GM21515 (cell line): ENCODE measurements at regions not wholly inside any gene's neighbourhood (a gene's known extent, or its start where the extent isn't known, plus 50 kb on each side); places are given as distances from the start of the nearest gene placed in this dataset.
A peak's percentile ranks its signal among the peaks of the same experiment; 100 is the strongest.

Source experiments
- ATAC-seq: cut with Tn5 transposase; IDR thresholded peaks from one replicate; pipeline ENCODE4 v1.9.1; 2021; ENCODE audit not compliant: unreplicated experiment

DNA sequence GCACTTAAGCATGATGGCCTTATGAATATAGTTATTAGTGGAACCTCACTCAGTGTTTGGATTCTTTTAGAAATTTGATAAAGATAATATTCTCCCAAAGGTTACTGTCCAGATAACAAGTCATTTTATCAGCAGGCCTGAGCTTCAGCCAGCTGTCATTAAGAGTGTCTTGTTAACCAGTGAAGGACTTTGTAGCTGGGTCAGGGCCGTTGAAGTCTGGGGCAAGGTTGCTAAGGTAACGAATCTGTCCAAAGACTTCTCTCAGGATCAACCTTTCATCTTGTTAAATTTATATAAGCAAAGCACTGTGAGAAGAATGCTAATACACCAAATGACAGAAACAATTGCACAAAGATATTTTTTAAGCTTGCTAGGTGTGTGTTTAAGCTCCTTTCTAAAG, 271.3 kb upstream of the TMPO start:
- no peak for ATAC-seq

DNA sequence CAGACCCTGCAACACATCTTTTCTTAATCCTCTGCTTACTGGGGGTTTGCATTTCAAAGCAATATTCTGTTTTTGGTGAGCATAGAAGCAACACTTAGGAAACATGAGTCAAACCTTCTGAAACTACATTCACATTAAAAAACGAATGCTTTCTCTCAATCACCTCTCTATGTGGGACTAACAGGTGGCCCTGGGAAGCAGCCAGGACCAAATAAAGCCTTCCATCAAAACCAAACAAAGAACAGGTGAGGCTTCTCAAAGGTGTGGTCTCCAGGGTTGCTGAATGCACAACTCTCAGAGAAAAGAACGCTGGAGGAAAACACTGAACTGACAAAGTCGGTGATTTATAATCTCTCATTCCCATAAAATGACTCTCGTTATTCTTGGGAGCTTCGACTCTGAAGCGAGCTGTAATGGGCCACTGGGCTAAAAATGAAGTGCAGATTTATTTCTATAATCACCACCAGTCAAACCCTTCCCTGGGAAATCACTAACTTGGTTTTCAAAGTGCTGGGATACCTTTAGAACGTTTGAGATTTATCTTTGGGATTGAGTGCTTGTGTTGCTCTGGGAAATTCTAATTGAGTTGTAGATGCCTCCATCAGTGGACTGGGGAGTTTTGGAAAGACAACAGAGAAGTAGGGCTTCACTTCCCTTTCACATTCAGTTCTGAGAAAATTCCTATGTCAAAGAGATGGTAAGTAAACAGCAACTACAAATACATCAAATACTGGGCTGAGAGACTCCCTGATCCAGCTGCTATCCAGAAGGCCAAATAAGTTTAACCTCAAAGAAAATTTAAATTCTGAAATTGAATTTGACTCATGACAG, 262.0 kb upstream of the TMPO start:
- no peak for ATAC-seq

GRCh38 chr12:98256830-98257229, 258.6 kb upstream of the TMPO start:
- ATAC-seq, result no peak

DNA sequence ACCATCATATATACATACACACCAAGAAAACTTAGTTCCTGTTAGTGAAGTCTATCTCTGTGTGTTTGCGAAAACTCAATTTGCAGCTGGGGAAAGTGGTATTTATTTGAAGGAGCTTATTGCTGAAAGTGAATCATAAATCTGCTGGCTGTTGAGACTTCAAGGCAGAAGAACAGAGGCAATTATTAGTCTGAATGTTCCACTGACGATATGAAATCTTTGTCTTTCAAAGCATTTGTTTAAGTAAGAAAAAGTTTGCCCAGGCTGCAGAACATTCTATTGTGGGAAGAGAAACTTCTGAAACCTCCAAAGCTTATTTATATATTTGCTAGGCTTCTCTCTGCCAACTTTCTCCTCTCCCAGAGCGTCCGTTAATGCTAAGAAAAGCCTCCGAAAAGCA, 255.7 kb upstream of the TMPO start:
- ATAC-seq, result no peak

- no peak for ATAC-seq
Measured at GRCh38 chr12:98260276-98260675, 255.1 kb upstream of the TMPO start.

DNA sequence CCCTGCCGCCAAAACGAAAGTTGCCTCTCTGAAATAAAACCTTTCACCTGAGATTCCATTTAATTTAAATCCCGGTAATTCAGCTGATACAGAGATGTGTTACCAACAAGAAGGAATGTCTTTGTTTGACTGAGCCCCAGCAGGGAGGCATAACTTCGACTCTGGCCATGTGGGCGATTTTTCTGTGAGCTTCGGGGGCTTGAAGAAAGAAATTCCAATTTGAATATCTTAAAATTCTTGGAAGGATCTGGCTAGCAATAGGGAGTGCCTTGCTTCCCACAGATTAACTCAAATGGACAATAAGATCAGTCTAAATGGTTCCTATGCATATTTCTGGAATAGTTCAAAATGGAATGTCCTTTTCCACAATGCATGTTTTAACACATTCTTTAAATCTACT, 252.5 kb upstream of the TMPO start:
- ATAC-seq, result no peak

GRCh38 chr12:98274430-98275130, 240.8 kb upstream of the TMPO start:
- ATAC-seq, result peak; percentile 98

GRCh38 chr12:98275131-98275475, 240.3 kb upstream of the TMPO start:
- peak; percentile 53 for ATAC-seq

DNA sequence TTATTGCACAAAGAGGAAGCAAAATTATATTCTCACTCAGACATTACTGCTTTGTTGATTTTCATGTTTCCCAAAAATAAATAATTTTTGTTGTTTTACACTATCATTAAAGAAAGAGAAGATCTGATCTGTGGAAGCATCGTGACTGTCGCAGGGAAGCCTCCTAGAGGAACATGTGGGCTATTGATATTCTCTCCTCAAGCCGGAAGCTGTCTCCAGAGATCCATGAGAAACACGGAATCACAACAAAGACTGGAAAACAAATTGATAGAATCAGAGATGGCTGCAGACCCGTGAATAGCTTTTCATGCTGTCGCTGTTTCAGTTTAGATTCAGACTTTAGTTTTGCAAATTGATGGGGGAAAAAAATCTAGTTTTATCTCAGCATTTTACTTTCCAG, 235.2 kb upstream of the TMPO start:
- no peak for ATAC-seq

DNA sequence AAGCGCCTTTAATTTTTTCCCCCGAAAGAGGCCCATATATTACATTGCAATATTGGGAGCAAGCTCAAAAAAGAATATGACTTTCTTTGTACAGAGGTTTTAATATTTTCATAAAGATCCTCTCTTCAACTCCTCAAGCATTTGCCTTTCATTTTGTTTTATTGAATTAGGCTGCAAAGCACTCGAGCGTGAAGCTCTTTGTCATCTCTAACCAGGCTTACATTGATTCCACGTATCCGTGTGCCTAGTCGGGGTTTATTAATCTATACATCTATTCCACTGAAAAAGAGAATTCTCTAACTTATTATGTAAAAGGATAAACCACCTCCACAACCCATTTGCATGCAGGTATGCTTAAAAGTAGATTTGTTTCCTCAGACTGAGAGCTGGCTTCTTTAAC, 234.8 kb upstream of the TMPO start:
- no peak for ATAC-seq

DNA sequence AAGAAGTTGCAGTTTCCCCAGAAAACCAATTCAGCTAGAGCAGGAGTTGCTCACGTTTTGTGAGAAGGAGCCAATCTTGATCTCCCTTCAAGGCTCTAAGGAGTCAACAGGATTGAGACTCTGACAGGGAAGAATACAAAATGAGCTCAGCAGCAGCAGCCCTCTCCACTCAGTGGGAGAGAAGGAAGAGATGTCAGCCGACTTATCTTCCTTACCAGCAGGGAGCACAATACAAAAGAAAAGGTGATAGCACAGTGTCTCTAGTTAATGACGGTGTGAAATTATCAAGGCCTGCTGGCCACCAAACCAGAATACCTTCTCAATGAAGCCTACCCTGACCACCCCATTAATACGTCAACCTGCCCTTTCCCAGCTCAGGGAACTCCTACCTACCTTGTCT, 223.6 kb upstream of the TMPO start:
- ATAC-seq, result no peak

- no peak for ATAC-seq
Measured at GRCh38 chr12:98294051-98294805, 221.2 kb upstream of the TMPO start.

DNA sequence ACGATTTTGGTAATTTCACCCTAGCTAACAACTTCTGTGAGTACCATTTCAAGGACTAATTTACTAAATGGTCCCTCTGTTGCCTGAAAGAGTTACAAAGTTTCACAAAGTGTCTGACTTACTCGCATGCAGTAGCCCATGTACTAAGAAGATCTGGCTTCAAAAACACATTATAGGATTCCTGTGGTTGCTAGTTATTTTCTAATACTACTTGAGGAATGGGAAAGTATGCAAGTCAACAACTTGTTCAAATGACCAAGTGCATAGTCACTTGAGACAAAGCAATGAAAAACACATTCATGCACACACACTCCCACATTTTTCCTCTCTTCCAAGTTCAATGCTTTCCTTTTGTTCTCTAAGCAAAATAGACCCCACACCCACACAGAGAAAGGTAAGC, 219.7 kb upstream of the TMPO start:
- no peak for ATAC-seq

DNA sequence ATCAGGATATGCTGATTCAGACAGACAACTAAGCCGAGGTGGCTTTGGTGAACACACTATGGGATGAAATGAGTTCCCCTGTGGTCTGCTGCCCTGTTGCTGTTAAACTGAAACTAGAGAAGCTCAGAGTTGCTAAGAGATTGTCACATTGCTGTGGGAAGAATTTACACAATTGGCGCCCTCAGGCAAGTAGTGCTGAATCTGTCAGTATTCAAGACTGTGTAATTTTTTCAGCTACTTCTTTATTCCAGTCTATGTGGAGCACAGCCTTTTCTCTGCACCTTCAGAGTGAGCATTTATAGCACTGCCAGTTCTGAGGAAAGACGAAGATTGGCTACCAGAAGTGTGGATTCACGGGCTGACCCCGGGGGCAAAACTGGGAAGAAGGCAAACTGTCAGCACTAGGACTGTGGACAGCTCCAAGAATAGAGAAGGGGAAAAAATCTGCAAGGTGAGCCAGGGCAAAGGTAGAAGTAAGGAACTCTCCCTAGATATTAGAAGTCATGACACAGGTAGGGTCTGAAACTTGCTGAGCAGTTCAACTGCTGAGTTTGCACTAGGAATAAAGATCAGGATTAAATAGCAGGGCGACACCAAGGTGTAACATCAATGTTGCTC, 218.8 kb upstream of the TMPO start:
- ATAC-seq, result no peak

DNA sequence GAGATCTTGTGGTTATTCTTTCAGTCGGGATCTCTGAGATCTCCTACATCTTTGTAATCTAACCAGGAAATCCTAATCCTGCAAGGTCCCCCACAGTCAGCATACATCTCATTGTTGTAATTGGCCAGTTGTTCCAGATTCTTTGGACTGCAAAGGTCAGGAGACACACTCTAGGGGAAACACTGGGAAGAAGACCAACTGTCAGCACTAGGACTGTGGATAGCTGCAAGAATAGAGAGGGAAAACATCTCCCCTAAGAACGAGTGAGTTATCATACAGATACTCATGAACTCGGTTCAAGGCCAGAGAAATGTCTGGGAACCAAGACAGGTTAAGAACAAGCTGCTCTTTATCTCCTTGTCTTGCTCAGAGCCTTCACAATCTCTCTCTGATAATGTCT, 217.9 kb upstream of the TMPO start:
- no peak for ATAC-seq

DNA sequence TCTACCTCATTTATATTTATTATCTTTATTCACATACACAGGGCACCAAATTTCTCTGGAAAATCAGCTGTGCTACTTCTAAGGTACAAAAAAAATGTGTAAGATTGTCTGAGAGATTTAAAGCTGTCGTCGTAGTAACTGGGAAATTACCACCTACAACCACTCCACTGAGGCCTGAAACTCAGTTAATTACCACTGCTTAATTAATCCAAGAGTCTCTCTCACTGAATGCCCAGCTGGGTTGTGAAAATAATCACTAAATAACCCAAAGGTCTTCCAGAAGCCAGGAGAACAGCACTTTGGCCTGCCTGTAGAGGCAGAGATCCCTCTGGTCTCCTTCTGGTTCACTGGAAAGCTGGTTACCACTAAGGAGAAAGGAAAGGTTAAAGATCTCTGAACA, 207.2 kb upstream of the TMPO start:
- ATAC-seq, result no peak

DNA sequence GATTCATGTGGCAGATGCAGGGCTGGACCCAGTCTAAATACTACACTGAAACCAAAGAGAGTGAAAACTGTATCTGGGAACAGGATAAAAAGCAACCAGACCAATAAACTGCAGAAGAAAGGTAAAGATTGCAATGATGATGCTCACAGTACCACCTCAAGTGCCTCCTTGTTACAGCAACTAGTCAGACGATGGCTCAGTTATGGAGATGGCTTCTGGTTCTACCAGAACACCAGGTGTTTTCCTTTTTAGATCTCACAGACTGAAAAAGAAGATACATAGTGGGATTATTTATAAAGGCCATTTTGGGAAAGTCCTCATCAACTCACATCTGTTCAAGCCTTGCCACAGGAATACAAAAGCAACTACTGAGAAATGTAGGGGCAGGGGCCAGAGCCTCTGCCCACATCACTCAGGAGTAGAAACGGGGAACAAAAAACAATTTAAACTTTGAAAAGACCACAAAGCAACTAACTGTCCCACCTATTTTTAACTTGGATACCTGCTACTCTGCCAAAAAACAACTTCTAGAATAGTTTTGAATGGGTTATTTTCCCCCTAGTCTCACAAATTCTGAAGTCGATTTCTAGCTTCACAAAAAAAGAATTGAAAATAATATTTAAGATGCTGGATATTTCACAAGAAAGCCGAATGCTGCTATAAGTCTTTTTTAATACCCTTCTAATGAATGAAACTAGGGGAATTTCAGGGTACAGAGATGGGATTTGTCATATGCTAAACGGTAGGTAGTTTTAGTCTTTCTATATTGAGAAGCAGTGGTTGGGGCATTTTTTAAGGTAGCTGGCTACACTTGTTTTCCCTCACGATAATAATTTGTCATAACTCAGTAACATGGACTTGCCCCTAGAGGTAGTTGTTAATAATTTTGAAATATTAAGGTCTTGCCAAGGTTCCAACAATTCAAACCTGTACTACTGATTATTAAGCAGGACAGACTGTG, 197.2 kb upstream of the TMPO start:
- ATAC-seq, result no peak

DNA sequence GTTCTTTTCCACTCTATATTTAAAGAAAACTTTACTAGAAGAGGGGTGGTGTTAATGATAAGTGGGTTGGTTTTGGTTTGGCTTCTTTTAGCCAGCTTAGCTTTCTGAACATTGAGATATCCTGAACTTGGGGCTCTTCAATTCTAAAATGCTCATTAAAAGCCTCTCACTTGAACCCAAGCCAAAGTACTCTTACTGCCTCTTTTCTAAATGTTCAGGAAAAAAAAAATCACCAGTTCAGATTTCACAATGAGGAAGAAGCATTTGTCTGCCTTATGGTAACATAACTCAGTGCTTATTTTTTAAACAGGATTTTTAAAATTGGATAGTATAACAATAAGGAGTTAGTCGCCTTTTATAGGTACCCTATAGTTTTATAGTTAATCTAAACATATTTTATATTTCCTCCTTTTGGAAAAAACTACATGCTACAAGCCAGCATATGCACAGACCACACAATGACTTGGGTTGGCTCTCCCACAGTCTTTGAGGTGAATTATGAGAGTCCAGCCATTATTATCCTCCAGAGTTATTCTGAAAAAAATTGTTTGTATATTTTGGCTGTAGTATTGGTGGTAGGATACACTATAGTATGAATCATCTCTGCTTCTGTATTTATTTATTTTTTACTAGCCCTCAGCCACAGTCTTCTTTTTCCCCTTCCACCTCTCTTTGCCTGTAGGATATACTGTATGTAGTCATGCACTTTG, 195.5 kb upstream of the TMPO start:
- ATAC-seq, result no peak

DNA sequence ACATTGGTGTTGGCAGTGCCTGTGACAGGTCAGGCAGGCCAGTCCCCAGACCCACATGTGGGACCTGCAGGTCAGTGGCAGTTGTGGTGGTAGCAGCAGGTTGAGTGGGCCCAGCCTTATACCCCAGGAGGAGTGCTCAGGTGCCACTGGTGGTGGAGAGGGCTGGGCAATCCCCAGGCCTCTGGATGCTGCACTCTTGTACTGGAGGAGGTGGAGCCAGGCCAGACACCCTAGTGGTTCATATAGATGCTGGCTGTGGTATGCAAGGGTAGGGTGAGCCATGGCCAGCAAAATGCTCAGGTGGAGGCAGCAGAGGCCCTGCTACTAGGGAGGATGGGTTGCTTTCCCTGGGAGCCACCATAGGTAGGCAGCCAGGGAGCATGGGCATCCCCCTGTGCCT, 190.4 kb upstream of the TMPO start:
- no peak for ATAC-seq

DNA sequence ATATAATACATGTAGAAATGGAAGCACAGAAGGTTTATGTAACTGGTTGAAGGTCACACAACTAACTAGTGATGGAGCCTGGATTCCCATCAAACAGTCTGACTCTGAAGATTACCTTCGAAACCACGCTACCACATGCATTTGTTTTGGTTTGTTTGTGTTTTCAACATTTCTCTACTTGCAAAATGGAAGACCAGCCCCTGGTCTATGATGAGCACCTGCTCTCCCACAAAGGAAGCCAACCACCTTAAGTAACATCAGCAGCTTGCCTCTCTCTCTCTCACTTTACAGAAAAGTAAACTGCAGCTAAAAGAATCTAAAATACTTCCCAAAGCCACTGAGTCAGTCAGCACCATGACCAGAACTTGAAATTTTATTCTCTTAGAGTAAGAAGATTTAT, 186.9 kb upstream of the TMPO start:
- ATAC-seq, result no peak
